ENCODE measurements at regions not wholly inside any gene's neighbourhood (a gene's known extent, or its start where the extent isn't known, plus 50 kb on each side); places are given as distances from the start of the nearest gene placed in this dataset.

GRCh38 chrX:121782976-121783375 is 735.6 kb downstream of the GLUD2 start:
- 51 to 67% (median 52%) methylated on average over 3 of the region's 3 CpGs for WGBS, 3 donors
- no peaks in the 10 kb centered on the region for H3K27me3 ChIP-seq
- H3K9me3 ChIP-seq, result no peaks in the 10 kb centered on the region
- no peaks in the 10 kb centered on the region for H3K36me3 ChIP-seq
- no peak for TF ChIP-seq CTCF (IDR thresholded peaks at IDR 0.05)
- no peak for TF ChIP-seq POLR2A (IDR thresholded peaks at IDR 0.05)
- TF ChIP-seq EP300 (IDR thresholded peaks at IDR 0.05), result no peak
- DNase-seq, result no peak
- H3K27ac ChIP-seq, result no peak overlapping the region
- H3K4me1 ChIP-seq (ENCODE audit: insufficient read depth), result no peaks in the 10 kb centered on the region
- intact Hi-C loops (cut with DNase I), result no loop called here
- no peak overlapping the region for H3K4me3 ChIP-seq

- intact Hi-C loops (cut with DNase I), result no loop called here
- WGBS, 3 donors, result 57 to 62% (median 60%) methylated on average over 5 to 7 of the region's 7 CpGs
Observed at GRCh38 chrX:121802881-121803412, 755.5 kb downstream of the GLUD2 start.

GRCh38 chrX:121823406-121823805 is 776.0 kb downstream of the GLUD2 start:
- WGBS, 3 donors, result 46 to 63% (median 54%) methylated on average over 2 of the region's 2 CpGs
- Histone ChIP-seq H3K4me3 (no peak overlapping the region), H3K27ac (no peak overlapping the region), H3K9me3 (no peaks in the 10 kb centered on the region), H3K36me3 (no peaks in the 10 kb centered on the region), H3K27me3 (no peaks in the 10 kb centered on the region), H3K4me1 (ENCODE audit: insufficient read depth) (no peaks in the 10 kb centered on the region)
- intact Hi-C loops (cut with DNase I), result no loop called here
- no peak for TF ChIP-seq CTCF (IDR thresholded peaks at IDR 0.05)
- no peak for TF ChIP-seq POLR2A (IDR thresholded peaks at IDR 0.05)
- no peak for TF ChIP-seq EP300 (IDR thresholded peaks at IDR 0.05)
- DNase-seq, result no peak

More at GRCh38 chrX:121802881-121803412, 755.5 kb downstream of the GLUD2 start:
- no peak for DNase-seq
- H3K4me3 ChIP-seq, result no peak overlapping the region
- no peak overlapping the region for H3K27ac ChIP-seq
- H3K9me3 ChIP-seq, result no peaks in the 10 kb centered on the region
- H3K36me3 ChIP-seq, result no peaks in the 10 kb centered on the region
- H3K4me1 ChIP-seq (ENCODE audit: insufficient read depth), result no peaks in the 10 kb centered on the region
- TF ChIP-seq EP300 (IDR thresholded peaks at IDR 0.05), result no peak
- no peak for TF ChIP-seq POLR2A (IDR thresholded peaks at IDR 0.05)
- H3K27me3 ChIP-seq, result no peaks in the 10 kb centered on the region

- no peaks in the 10 kb centered on the region for H3K4me1 ChIP-seq (ENCODE audit: insufficient read depth)
- intact Hi-C loops (cut with DNase I), result no loop called here
- no peak for DNase-seq
- no peaks in the 10 kb centered on the region for H3K9me3 ChIP-seq
- no peak overlapping the region for H3K27ac ChIP-seq
- 17 to 22% (median 20%) methylated on average over 2 of the region's 2 CpGs for WGBS, 3 donors
- H3K27me3 ChIP-seq, result no peaks in the 10 kb centered on the region
- no peaks in the 10 kb centered on the region for H3K36me3 ChIP-seq
- no peak for TF ChIP-seq CTCF (IDR thresholded peaks at IDR 0.05)
- no peak for TF ChIP-seq POLR2A (IDR thresholded peaks at IDR 0.05)
- no peak for TF ChIP-seq EP300 (IDR thresholded peaks at IDR 0.05)
- H3K4me3 ChIP-seq, result no peak overlapping the region
Observed at GRCh38 chrX:121831601-121832000, 784.2 kb downstream of the GLUD2 start.

- DNase-seq, result no peak
- H3K27me3 ChIP-seq, result no peaks in the 10 kb centered on the region
- H3K36me3 ChIP-seq, result no peaks in the 10 kb centered on the region
- no peaks in the 10 kb centered on the region for H3K4me1 ChIP-seq (ENCODE audit: insufficient read depth)
- no peak overlapping the region for H3K27ac ChIP-seq
- intact Hi-C loops (cut with DNase I), result no loop called here
- 58 to 64% (median 61%) methylated on average over 1 of the region's 1 CpG for WGBS, 3 donors
- TF ChIP-seq POLR2A (IDR thresholded peaks at IDR 0.05), result no peak
- no peak for TF ChIP-seq EP300 (IDR thresholded peaks at IDR 0.05)
- no peak for TF ChIP-seq CTCF (IDR thresholded peaks at IDR 0.05)
- H3K4me3 ChIP-seq, result no peak overlapping the region
- no peaks in the 10 kb centered on the region for H3K9me3 ChIP-seq
Observed at GRCh38 chrX:121832446-121832845, 785.0 kb downstream of the GLUD2 start.

All from ovary (tissue), 7 donors.